ENCODE measurements at regions not wholly inside any gene's neighbourhood (a gene's known extent, or its start where the extent isn't known, plus 50 kb on each side); places are given as distances from the start of the nearest gene placed in this dataset.

- TF ChIP-seq GATA3 (IDR thresholded peaks at IDR 0.05; ENCODE audit: low read depth, low read length) (no peak), GATA2 (IDR thresholded peaks at IDR 0.05; ENCODE audit: low read depth, low read length) (no peak)
Measured at GRCh38 chr5:53173083-53173482, 63.5 kb upstream of the MOCS2 start.

Measured in SH-SY5Y (cell line).